KOPT-K1 (cell line): ENCODE measurements at regions not wholly inside any gene's neighbourhood (a gene's known extent, or its start where the extent isn't known, plus 50 kb on each side); places are given as distances from the start of the nearest gene placed in this dataset.
"Not testable (repeated sequence)": the region's sequence is repeated elsewhere in the genome, so short reads cannot be mapped to it uniquely, and the experiment has no call there.

ENCODE experiments used
- H3K27ac ChIP-seq: fragments of 200-600 bp; sonication (generic); 2 replicates; pipeline ENCODE4 v1.5.1; 2016; ENCODE audit warnings: antibody characterized with exemption, mild to moderate bottlenecking, low read depth, low read length; ENCODE audit not compliant: poor library complexity, severe bottlenecking
- H3K36me3 ChIP-seq: fragments of 200-600 bp; sonication (generic); 2 replicates; pipeline ENCODE4 v1.5.1; 2017; ENCODE audit warnings: antibody characterized with exemption, mild to moderate bottlenecking, low read length, moderate library complexity; ENCODE audit not compliant: insufficient read depth
- H3K9me3 ChIP-seq: fragments of 200-600 bp; sonication (generic); 2 replicates; pipeline ENCODE4 v1.5.1; 2017; ENCODE audit warnings: antibody characterized with exemption, low read length, mild to moderate bottlenecking; ENCODE audit not compliant: insufficient read depth, poor library complexity, severe bottlenecking

GRCh38 chr10:4291990-4292389 is 507.0 kb upstream of the KLF6 start:
- Histone ChIP-seq H3K9me3 (no peaks in the 10 kb centered on the region), H3K27ac (no peak overlapping the region), H3K36me3 (no peaks in the 10 kb centered on the region)

- no peaks in the 10 kb centered on the region for H3K9me3 ChIP-seq
- H3K36me3 ChIP-seq: no peaks in the 10 kb centered on the region
- H3K27ac ChIP-seq: no peak overlapping the region
Measured at GRCh38 chr10:4285121-4285520, 500.1 kb upstream of the KLF6 start.

GRCh38 chr10:4283846-4284610 is 499.0 kb upstream of the KLF6 start:
- H3K36me3 ChIP-seq: no peaks in the 10 kb centered on the region
- no peak overlapping the region for H3K27ac ChIP-seq
- no peaks in the 10 kb centered on the region for H3K9me3 ChIP-seq

- Histone ChIP-seq H3K36me3 (no peaks in the 10 kb centered on the region), H3K27ac (no peak overlapping the region), H3K9me3 (no peaks in the 10 kb centered on the region)
Measured at GRCh38 chr10:4282496-4282895, 497.5 kb upstream of the KLF6 start.

GRCh38 chr10:4281190-4281825 is 496.3 kb upstream of the KLF6 start:
- no peak overlapping the region for H3K27ac ChIP-seq
- no peaks in the 10 kb centered on the region for H3K36me3 ChIP-seq
- H3K9me3 ChIP-seq: no peaks in the 10 kb centered on the region

- Histone ChIP-seq H3K36me3 (no peaks in the 10 kb centered on the region), H3K27ac (no peak overlapping the region), H3K9me3 (no peaks in the 10 kb centered on the region)
Measured at GRCh38 chr10:4280461-4281189, 495.6 kb upstream of the KLF6 start.

- H3K27ac ChIP-seq: no peak overlapping the region
- no peaks in the 10 kb centered on the region for H3K9me3 ChIP-seq
Measured at GRCh38 chr10:4279655-4280054, 494.6 kb upstream of the KLF6 start.

GRCh38 chr10:4278186-4278585 is 493.2 kb upstream of the KLF6 start:
- no peaks in the 10 kb centered on the region for H3K9me3 ChIP-seq
- no peak overlapping the region for H3K27ac ChIP-seq

More at GRCh38 chr10:4279655-4280054, 494.6 kb upstream of the KLF6 start:
- H3K36me3 ChIP-seq: no peaks in the 10 kb centered on the region

GRCh38 chr10:4276151-4276550 is 491.1 kb upstream of the KLF6 start:
- no peak overlapping the region for H3K27ac ChIP-seq
- H3K9me3 ChIP-seq: no peaks in the 10 kb centered on the region

More at GRCh38 chr10:4278186-4278585, 493.2 kb upstream of the KLF6 start:
- no peaks in the 10 kb centered on the region for H3K36me3 ChIP-seq

GRCh38 chr10:4274671-4275070 is 489.7 kb upstream of the KLF6 start:
- H3K27ac ChIP-seq, H3K36me3 ChIP-seq, H3K9me3 ChIP-seq: not testable (repeated sequence)

More at GRCh38 chr10:4276151-4276550, 491.1 kb upstream of the KLF6 start:
- H3K36me3 ChIP-seq: no peaks in the 10 kb centered on the region

GRCh38 chr10:4271193-4271592 is 486.2 kb upstream of the KLF6 start:
- no peak overlapping the region for H3K27ac ChIP-seq
- H3K36me3 ChIP-seq: no peaks in the 10 kb centered on the region
- no peaks in the 10 kb centered on the region for H3K9me3 ChIP-seq

- Histone ChIP-seq H3K9me3 (no peaks in the 10 kb centered on the region), H3K36me3 (no peaks in the 10 kb centered on the region), H3K27ac (no peak overlapping the region)
Measured at GRCh38 chr10:4270116-4270515, 485.1 kb upstream of the KLF6 start.

- H3K36me3 ChIP-seq, H3K9me3 ChIP-seq, H3K27ac ChIP-seq: not testable (repeated sequence)
Measured at GRCh38 chr10:4268490-4268889, 483.5 kb upstream of the KLF6 start.

GRCh38 chr10:4267086-4267773 is 482.2 kb upstream of the KLF6 start:
- H3K9me3 ChIP-seq: no peaks in the 10 kb centered on the region
- H3K27ac ChIP-seq: no peak overlapping the region
- no peaks in the 10 kb centered on the region for H3K36me3 ChIP-seq
